DOHH2 (cell line): ENCODE measurements at regions not wholly inside any gene's neighbourhood (a gene's known extent, or its start where the extent isn't known, plus 50 kb on each side); places are given as distances from the start of the nearest gene placed in this dataset.

Experiments used
- CTCF ChIP-seq: fragments of 200-600 bp; sonication (generic); IDR thresholded peaks from one replicate; pipeline ENCODE4 v1.5.1; 2014; ENCODE audit warnings: antibody characterized with exemption, mild to moderate bottlenecking, low read depth, low read length; ENCODE audit not compliant: poor library complexity, severe bottlenecking
- EZH2phosphoT487 ChIP-seq: fragments of 200-600 bp; sonication (generic); IDR thresholded peaks from 2 replicates; pipeline ENCODE4 v1.6.1; 2017; ENCODE audit warnings: borderline replicate concordance, mild to moderate bottlenecking, antibody characterized with exemption, low read length, moderate library complexity, mixed read lengths

- TF ChIP-seq CTCF: no peak
- TF ChIP-seq EZH2phosphoT487: no peak
Observed at GRCh38 chr3:176078906-176079305, 1118.4 kb downstream of the TBL1XR1 start.
